ENCODE measurements at regions not wholly inside any gene's neighbourhood (a gene's known extent, or its start where the extent isn't known, plus 50 kb on each side); places are given as distances from the start of the nearest gene placed in this dataset.

- TF ChIP-seq POLR2A (IDR thresholded peaks at IDR 0.05; ENCODE audit: low read length) (no peak), SMC3 (IDR thresholded peaks at IDR 0.05) (no peak), MYC (IDR thresholded peaks at IDR 0.05; ENCODE audit: borderline replicate concordance, low read length) (no peak), EP300 (IDR thresholded peaks at IDR 0.05) (no peak), CTCF (IDR thresholded peaks at IDR 0.05) (no peak)
These were observed 191.6 kb downstream of the C9orf152 start for GRCh38 chr9:110016340-110016739.

Measured in A549 (cell line).